Glutamatergic neuron (in vitro differentiated cells): ENCODE measurements at regions not wholly inside any gene's neighbourhood (a gene's known extent, or its start where the extent isn't known, plus 50 kb on each side); places are given as distances from the start of the nearest gene placed in this dataset.

Experiments used
- DNase-seq: peaks from one replicate; pipeline ENCODE4 v3.0.0; 2022
- H3K27ac Mint-ChIP-seq: one replicate; pipeline ENCODE4 v1.8.0; 2020; ENCODE audit warnings: mild to moderate bottlenecking, mixed read lengths, inconsistent platforms; ENCODE audit not compliant: unreplicated experiment
- H3K27me3 Mint-ChIP-seq: one replicate; pipeline ENCODE4 v1.8.0; 2020; ENCODE audit warnings: mild to moderate bottlenecking, moderate library complexity, mixed read lengths, inconsistent platforms; ENCODE audit not compliant: unreplicated experiment
- H3K36me3 Mint-ChIP-seq: one replicate; pipeline ENCODE4 v1.8.0; 2020; ENCODE audit warnings: mild to moderate bottlenecking, mixed read lengths, inconsistent platforms; ENCODE audit not compliant: unreplicated experiment
- H3K4me1 Mint-ChIP-seq: one replicate; pipeline ENCODE4 v1.8.0; 2020; ENCODE audit warnings: mild to moderate bottlenecking, low read depth, mixed read lengths, inconsistent platforms; ENCODE audit not compliant: unreplicated experiment
- H3K4me3 Mint-ChIP-seq: one replicate; pipeline ENCODE4 v1.8.0; 2020; ENCODE audit warnings: mild to moderate bottlenecking, mixed read lengths, inconsistent platforms; ENCODE audit not compliant: unreplicated experiment
- H3K9me3 Mint-ChIP-seq: one replicate; pipeline ENCODE4 v1.8.0; 2020; ENCODE audit warnings: mild to moderate bottlenecking, moderate library complexity, mixed read lengths, inconsistent platforms; ENCODE audit not compliant: unreplicated experiment
- CTCF ChIP-seq: fragments of 200-600 bp; sonication (generic); IDR thresholded peaks from one replicate; pipeline ENCODE4 v1.5.0; 2021; ENCODE audit not compliant: partially characterized antibody, unreplicated experiment

GRCh38 chr11:70616317-70616716 is 218.0 kb downstream of the CTTN start:
- Mint-ChIP-seq H3K4me1 (peaks cover 7% of the 10 kb centered on the region), H3K36me3 (no peaks in the 10 kb centered on the region), H3K9me3 (no peaks in the 10 kb centered on the region), H3K4me3 (no peak overlapping the region), H3K27me3 (peaks cover 4% of the 10 kb centered on the region), H3K27ac (no peak overlapping the region)
- TF ChIP-seq CTCF = no peak
- no peak for DNase-seq

- H3K4me1 Mint-ChIP-seq = peaks cover 9% of the 10 kb centered on the region
- no peaks in the 10 kb centered on the region for H3K9me3 Mint-ChIP-seq
- TF ChIP-seq CTCF = no peak
- no peak overlapping the region for H3K27ac Mint-ChIP-seq
- H3K36me3 Mint-ChIP-seq = no peaks in the 10 kb centered on the region
- peaks cover 4% of the 10 kb centered on the region for H3K27me3 Mint-ChIP-seq
- H3K4me3 Mint-ChIP-seq = no peak overlapping the region
- DNase-seq = peak; percentile 63
These were observed 218.8 kb downstream of the CTTN start for GRCh38 chr11:70616938-70617654.

DNA sequence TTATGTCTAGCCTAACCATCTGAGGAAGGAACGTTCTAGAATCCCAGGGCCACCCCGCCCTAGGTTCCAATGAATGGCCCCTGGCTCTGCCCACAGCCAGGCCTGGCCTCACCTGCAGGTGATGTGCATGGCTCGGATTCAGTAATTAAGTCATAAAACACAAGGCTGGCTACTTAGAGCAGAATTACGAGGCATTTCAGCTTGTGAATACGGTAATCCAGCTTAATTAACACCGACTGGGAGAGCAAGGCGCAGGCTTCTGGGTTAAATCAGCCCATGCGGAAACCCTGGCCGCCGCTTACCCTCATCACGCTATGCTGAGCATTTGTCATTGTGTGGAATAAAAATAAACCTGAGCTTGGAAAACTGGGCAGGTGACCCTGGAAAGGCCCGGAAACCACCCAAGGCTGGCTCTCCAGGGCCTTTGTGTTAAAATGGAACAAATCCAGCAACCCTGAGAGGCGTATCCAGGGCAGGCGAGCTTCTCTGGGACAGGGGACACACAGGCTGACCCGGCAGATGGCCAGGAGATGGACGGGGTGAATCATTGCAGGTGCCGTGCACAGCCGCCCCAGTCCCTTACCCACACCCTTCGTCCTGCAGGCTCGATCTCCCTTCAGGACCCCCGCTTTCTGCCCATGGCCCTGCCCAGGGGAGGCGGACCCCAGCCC is 220.2 kb downstream of the CTTN start:
- TF ChIP-seq CTCF = no peak
- Mint-ChIP-seq H3K4me1 (peaks cover 10% of the 10 kb centered on the region), H3K27me3 (peaks cover 4% of the 10 kb centered on the region), H3K9me3 (no peaks in the 10 kb centered on the region), H3K4me3 (no peak overlapping the region), H3K36me3 (no peaks in the 10 kb centered on the region), H3K27ac (no peak overlapping the region)
- no peak for DNase-seq

GRCh38 chr11:70619591-70619990 is 221.3 kb downstream of the CTTN start:
- no peak for DNase-seq
- Mint-ChIP-seq H3K27ac (peak overlapping the region; percentile 49), H3K4me3 (no peak overlapping the region), H3K27me3 (peaks cover 4% of the 10 kb centered on the region), H3K9me3 (no peaks in the 10 kb centered on the region), H3K36me3 (no peaks in the 10 kb centered on the region), H3K4me1 (peaks cover 12% of the 10 kb centered on the region)
- no peak for TF ChIP-seq CTCF

DNA sequence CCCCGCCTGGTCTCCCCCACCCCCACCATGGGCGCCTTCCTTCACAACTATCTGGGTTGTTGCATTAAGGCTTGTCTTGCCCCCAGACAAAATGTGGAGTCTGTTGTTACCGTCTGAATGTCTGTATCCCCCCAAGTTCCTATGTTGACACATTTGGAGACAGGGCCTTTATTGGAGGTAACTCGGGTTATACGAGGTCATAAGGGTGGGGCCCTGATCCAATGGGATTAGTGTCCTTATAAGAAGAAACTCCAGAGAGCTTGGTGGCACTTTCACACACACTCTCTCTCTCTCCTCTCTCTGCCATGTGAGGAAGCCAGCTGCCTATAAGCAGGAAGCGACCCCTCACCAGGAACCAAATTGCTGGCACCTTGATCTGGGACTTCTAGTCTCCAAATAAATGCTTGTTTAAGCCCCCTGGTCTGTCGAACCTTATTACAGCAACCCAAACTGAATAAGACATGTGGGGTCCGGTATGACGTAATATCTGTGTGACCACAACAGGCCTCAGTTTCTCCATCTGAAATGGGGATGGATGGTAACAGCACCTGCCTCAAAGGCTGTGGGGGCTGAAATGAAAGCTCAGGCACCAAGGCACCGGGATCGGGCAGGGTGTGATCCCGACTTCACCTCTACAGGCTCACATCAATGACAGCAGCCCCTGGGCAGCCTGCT is 222.3 kb downstream of the CTTN start:
- Mint-ChIP-seq H3K4me1 (peaks cover 15% of the 10 kb centered on the region), H3K27ac (no peak overlapping the region)

More for the DNA sequence above, 222.3 kb downstream of the CTTN start:
- TF ChIP-seq CTCF = no peak
- DNase-seq = no peak
- Mint-ChIP-seq H3K27me3 (peaks cover 6% of the 10 kb centered on the region), H3K9me3 (no peaks in the 10 kb centered on the region), H3K4me3 (no peak overlapping the region), H3K36me3 (no peaks in the 10 kb centered on the region)
